Motor neuron (in vitro differentiated cells): ENCODE measurements at regions not wholly inside any gene's neighbourhood (a gene's known extent, or its start where the extent isn't known, plus 50 kb on each side); places are given as distances from the start of the nearest gene placed in this dataset.
"Not testable (repeated sequence)": the region's sequence is repeated elsewhere in the genome, so short reads cannot be mapped to it uniquely, and the experiment has no call there.

Experiments
- ATAC-seq, 8 experiments: fragments of 200-7000 bp; cut with Tn5 transposase; replicated peaks in 6 of 8; 2 replicates each; pipeline ENCODE4 v1.8.0; 2021; ENCODE audit warnings: mild to moderate bottlenecking in 8 of 8, moderate library complexity in 8 of 8
- H3K27ac ChIP-seq, 2 donors: fragments of 250-450 bp; sonication (Bioruptor Pico); 2 replicates each; pipeline ENCODE4 v1.9.0; 2021; ENCODE audit warnings: antibody characterized with exemption in 2 of 2, mild to moderate bottlenecking in 2 of 2, moderate library complexity in 1 of 2
- H3K4me1 ChIP-seq, 2 donors: fragments of 250-450 bp; sonication (Bioruptor Pico); replicated peaks in 1 of 2; 2 replicates each; pipeline ENCODE4 v1.6.1; 2021; ENCODE audit warnings: antibody characterized with exemption in 2 of 2, mild to moderate bottlenecking in 2 of 2, moderate library complexity in 1 of 2
- H3K4me3 ChIP-seq, 5 donors: fragments of 250-450 bp; sonication (Bioruptor Pico); 2 replicates each; pipeline ENCODE4 v1.9.0; 2021; ENCODE audit warnings: antibody characterized with exemption in 5 of 5, mild to moderate bottlenecking in 5 of 5, moderate library complexity in 4 of 5
- WGBS, 10 experiments: fragments of 450-650 bp; shearing (Covaris generic); methylation state at CpG; one replicate each; pipeline ENCODE4 v1.0.0; 2022; 5-methylcytosine and 5-hydroxymethylcytosine counted together
- in situ Hi-C, 9 experiments: fragments of 400-800 bp; cut with MboI; loops; one replicate each; pipeline ENCODE4 v1.15.0; 2021; ENCODE audit warnings: low sequenced_read_pairs in 9 of 9, low pct_unique_long_range_greater_than_20kb in 2 of 9; ENCODE audit not compliant: unreplicated experiment in 9 of 9

GRCh38 chr15:99451484-99451883, 114.3 kb upstream of the MEF2A start:
- H3K27ac ChIP-seq, result no peak overlapping the region
- WGBS, 10 experiments, result 80 to 100% methylated on average over 1 of the region's 3 CpGs; no CpG with 5 or more reads in 8 of the 10 experiments
- no peak overlapping the region for H3K4me3 ChIP-seq
- ATAC-seq, result no peak
- peaks cover 0 to 6% of the 10 kb centered on the region in 2 donors for H3K4me1 ChIP-seq
- in situ Hi-C loops, result no loop called here

DNA sequence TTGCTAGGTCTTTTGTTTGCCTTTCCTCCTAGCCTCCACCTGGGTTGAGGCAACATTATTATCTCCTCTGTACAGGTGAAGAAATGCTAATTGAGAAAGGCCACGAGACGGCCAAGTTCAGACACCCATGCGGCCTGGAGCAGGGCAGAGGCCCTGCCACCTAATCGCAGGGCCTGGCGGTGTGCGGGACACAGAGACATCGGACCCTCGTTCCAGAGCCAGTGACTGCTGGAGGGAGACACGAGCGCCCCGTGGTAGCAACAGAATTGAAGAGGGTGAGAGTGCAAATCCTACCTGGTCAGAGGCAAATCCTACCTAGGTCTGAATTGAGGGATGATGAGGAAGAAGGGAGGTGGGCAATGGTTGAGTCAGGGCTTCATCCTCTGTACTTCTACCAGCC, 113.8 kb upstream of the MEF2A start:
- WGBS, 10 experiments, result 80 to 100% (median 89%) methylated on average over 2 to 11 of the region's 11 CpGs; no CpG with 5 or more reads in 5 of the 10 experiments
- H3K27ac ChIP-seq, result no peak overlapping the region
- no peak for ATAC-seq

DNA sequence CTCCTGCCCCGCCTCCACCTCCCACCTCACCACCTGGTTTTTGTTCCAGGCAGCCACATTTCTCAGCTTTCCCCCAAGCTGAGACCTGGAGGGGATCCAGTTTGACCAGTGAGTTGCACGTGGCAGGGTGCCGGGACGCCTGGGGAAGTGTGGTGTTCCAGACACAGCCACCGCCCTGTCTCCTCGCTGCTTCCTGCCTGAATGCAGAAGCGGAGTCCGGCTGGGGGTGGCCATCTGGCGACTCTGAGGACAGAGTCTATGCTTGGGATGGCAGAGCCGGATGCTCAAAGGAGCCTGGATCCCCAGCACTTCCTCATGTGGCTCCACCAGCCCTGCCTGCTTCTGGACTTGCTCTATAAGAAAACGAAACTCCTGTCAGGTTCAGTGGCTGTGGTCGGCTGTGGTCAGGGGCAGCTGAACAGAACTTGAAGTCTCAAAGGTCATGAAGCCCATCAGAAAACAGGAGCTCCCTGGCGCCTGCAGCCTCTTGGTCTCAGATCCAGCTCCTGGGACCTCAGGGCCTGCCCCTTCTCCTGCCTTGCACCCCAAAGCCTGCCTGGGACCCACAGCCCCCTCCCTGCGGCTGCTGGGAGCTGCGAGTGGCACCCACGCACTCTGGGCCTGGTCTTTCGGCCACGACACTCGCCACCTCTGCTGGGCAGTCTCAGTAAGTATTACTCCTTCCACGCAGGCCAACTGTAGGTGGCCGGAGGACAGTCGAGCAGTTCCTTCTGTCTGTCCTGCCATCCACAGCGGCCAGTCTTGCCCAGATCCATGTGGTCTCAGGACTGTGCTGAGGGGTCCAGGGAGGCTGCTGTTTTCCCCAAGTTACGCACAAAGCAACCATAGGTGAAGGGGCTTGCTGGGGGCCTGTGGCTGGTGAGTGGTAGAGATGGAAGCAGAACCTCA, 112.8 kb upstream of the MEF2A start:
- Histone ChIP-seq H3K4me3 (no peak overlapping the region), H3K4me1 (no peaks in the 10 kb centered on the region), H3K27ac (no peak overlapping the region)
- ATAC-seq, result peak in 2 of 8 experiments; percentile 16 to 33
- WGBS, 10 experiments, result 78 to 100% (median 84%) methylated on average over 1 to 11 of the region's 24 CpGs; no CpG with 5 or more reads in 4 of the 10 experiments
- in situ Hi-C loops, result no loop called here

More for the DNA sequence above, 113.8 kb upstream of the MEF2A start:
- peaks cover 0 to 6% of the 10 kb centered on the region in 2 donors for H3K4me1 ChIP-seq
- in situ Hi-C loops, result no loop called here
- H3K4me3 ChIP-seq, result no peak overlapping the region

DNA sequence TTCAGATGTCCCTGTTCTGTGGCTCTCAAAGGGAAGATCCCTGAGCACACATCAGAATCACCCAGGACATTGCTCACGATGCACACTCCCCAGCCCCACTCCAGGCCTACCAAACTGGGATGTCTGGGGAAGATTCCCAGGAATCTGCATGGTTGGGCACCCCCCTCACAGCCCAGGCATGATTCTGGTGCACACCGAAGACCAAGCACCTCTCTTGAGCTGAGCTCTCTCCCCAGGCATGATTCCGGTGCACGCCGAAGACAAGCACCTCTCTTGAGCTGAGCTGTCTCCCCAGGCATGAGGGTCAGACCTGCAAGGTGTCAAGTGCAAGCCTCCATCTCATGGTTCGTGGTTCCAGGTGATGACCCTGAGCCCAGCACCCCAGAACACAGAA, 112.2 kb upstream of the MEF2A start:
- no peak for ATAC-seq
- Histone ChIP-seq H3K4me1 (no peaks in the 10 kb centered on the region), H3K27ac (no peak overlapping the region), H3K4me3 (no peak overlapping the region)
- in situ Hi-C loops, result no loop called here
- WGBS, 10 experiments, result 94 to 100% methylated on average over 1 to 5 of the region's 6 CpGs; no CpG with 5 or more reads in 8 of the 10 experiments

DNA sequence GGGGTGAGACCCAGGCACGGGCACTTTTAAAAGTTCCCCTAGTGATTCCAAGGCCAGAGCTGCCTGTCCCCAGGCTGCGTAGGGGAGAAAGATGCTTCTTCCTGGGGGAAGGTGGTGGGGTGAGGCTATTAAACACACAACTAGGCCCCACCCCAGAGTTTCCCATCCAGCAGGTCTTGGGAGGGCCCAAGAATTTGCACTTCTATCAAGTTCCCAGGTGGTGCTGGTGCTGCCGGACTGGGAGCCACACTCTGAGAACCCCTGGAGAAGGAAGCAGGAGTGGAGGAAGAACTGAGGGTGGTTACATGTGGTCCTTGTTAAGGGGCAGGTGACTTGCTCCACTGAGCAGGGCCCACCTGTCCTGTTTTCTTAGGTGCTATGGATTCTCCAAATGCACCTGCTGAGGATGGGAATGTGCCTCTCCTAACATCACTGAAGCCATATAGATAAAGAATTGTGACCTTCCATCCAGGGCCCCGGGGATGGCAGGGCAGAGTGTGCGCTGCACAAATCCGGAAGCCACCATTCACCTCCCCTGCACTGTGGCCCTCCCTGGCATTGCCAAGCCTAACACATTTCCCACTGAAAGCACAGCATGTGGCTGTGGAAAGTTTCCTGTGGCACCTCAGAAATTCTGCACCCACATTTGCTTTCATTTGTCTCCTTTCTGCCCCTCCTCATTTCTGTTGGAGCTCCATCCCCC, 111.5 kb upstream of the MEF2A start:
- ATAC-seq, result no peak
- in situ Hi-C loops, result no loop called here
- H3K4me3 ChIP-seq, result no peak overlapping the region
- 67 to 100% methylated on average over 1 of the region's 6 CpGs; no CpG with 5 or more reads in 8 of the 10 experiments for WGBS, 10 experiments
- no peaks in the 10 kb centered on the region for H3K4me1 ChIP-seq
- H3K27ac ChIP-seq, result no peak overlapping the region

DNA sequence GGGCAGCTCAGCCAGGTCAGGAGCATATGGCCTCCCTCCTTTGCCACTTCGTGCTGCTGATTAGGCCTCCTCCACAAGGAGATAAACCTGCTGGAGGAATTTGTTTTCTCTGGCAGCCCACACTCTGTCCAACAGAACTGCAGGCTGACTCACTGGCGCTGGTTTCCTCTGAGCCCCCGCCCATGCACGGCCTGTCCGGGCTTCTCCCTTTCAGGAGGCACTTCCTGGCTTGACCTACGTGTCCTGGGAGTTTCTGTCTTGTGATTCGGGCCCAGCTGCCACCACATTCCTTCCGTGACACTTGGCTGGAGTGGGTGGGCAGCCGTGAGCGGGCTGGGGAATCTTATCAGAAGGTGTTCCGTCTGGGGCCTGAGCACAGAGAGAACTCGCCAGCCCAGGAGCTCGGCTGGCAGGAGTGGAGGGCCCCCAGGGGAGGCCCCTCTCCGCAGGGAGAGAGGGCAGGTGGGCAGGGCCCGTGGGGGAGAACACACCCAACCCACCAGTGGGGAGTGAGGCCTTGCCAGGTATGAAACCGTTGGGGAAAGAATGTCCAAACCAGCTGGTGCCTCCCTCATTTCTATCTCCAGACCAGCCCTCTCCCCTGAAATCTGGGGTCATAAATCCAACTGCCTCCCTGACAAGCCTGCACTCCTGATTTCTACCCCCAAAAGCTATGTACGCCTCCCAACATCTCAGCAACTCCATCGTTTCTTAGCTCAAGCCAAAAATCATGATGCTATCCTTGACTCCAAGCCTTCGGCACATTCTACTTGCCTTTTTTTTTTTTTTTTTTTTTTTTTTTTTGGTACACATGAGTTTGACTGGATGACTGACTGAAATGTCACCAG, 110.6 kb upstream of the MEF2A start:
- Histone ChIP-seq H3K27ac (no peak overlapping the region), H3K4me3 (no peak overlapping the region), H3K4me1 (no peaks in the 10 kb centered on the region)
- peak; percentile 66 to 95 (median 84) for ATAC-seq
- in situ Hi-C loops, result no loop called here
- WGBS, 10 experiments, result 50 to 89% (median 80%) methylated on average over 1 to 9 of the region's 19 CpGs; no CpG with 5 or more reads in 1 of the 10 experiments

- in situ Hi-C loops, result no loop called here
- Histone ChIP-seq H3K4me3 (no peak overlapping the region), H3K27ac (no peak overlapping the region), H3K4me1 (no peaks in the 10 kb centered on the region)
- no peak for ATAC-seq
These were observed 110.0 kb upstream of the MEF2A start for GRCh38 chr15:99455789-99456160.

GRCh38 chr15:99464137-99464536, 101.6 kb upstream of the MEF2A start:
- 0 to 83% (median 69%) methylated on average over 1 to 2 of the region's 2 CpGs for WGBS, 10 experiments
- no peak for ATAC-seq
- in situ Hi-C loops, result no loop called here
- Histone ChIP-seq H3K27ac (no peak overlapping the region), H3K4me3 (no peak overlapping the region), H3K4me1 (no peaks in the 10 kb centered on the region)

DNA sequence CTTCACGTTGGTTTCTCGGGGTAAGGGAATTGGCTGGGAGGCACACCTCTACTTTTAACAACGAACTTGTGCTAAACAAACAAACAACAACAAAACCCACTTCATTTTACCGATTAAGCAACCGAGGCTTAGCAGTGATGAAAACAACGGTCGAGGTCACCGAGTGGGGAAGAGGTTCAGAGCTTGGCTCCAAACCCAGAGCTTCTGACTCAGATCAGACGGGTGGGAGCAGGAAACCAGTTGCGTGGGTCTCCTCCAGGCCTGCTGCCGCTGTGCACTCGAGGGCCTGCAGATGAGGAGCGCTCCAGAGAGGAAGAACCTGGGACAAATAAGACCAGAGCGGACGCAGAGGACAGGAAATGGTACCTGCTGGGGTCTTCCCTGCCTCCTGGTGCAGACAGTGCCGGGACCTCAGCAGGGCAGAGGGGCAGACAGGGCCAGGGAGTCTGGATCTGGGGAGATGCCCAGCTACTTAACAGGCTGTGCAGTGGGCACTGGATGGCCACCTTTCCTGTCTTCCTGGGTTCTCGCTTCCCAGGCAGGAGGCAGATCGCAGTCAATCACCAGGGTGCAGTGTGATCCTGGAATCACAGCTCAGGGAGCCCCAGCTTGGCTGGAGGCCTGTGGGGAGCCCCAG, 99.0 kb upstream of the MEF2A start:
- no peaks in the 10 kb centered on the region for H3K4me1 ChIP-seq
- 33 to 94% (median 82%) methylated on average over 1 to 10 of the region's 18 CpGs; no CpG with 5 or more reads in 2 of the 10 experiments for WGBS, 10 experiments
- ATAC-seq, result no peak
- H3K4me3 ChIP-seq, result no peak overlapping the region
- no peak overlapping the region for H3K27ac ChIP-seq
- in situ Hi-C loops, result no loop called here

DNA sequence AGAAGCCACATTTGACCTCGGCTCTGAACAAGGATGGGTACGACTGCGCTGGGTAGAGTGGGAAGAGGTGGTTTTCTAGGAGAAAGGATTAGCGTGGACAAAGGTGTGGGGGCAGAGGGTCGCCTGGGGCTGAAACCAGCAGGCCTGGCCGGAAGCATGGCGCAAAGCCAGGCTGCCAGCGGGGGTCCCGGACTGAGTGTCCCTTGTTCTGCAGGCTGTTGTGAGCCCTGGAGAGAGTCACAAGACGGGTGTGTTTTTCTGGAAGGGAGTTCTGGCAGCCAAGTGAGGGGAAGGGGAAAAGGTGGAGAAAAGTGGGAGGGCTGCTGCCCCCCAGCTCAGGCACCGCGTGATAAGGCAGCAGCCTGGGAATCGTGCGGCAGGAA, 98.5 kb upstream of the MEF2A start:
- ATAC-seq, result no peak
- WGBS, 10 experiments, result 79 to 100% (median 98%) methylated on average over 1 to 5 of the region's 14 CpGs; no CpG with 5 or more reads in 6 of the 10 experiments
- no peak overlapping the region for H3K4me3 ChIP-seq
- in situ Hi-C loops, result no loop called here
- no peaks in the 10 kb centered on the region for H3K4me1 ChIP-seq
- no peak overlapping the region for H3K27ac ChIP-seq

GRCh38 chr15:99467853-99468464, 97.8 kb upstream of the MEF2A start:
- Histone ChIP-seq H3K27ac (no peak overlapping the region), H3K4me3 (no peak overlapping the region), H3K4me1 (no peaks in the 10 kb centered on the region)
- in situ Hi-C loops, result no loop called here
- WGBS, 10 experiments, result 30 to 100% (median 65%) methylated on average over 1 to 2 of the region's 4 CpGs; no CpG with 5 or more reads in 6 of the 10 experiments
- ATAC-seq, result peak in 2 of 8 experiments; percentile 62 to 63

- H3K4me3 ChIP-seq, H3K4me1 ChIP-seq, in situ Hi-C loops, ATAC-seq, H3K27ac ChIP-seq: not testable (repeated sequence)
- WGBS, 10 experiments, result 75 to 100% (median 96%) methylated on average over 1 to 3 of the region's 3 CpGs; no CpG with 5 or more reads in 1 of the 10 experiments
These were observed 95.6 kb upstream of the MEF2A start for GRCh38 chr15:99470204-99470603.
